ENCODE measurements at regions not wholly inside any gene's neighbourhood (a gene's known extent, or its start where the extent isn't known, plus 50 kb on each side); places are given as distances from the start of the nearest gene placed in this dataset.

GRCh38 chr9:87135074-87135473, 187.8 kb upstream of the GAS1 start:
- TF ChIP-seq POLR2A (IDR thresholded peaks at IDR 0.05; ENCODE audit: low read length) (no peak), GATA1 (IDR thresholded peaks at IDR 0.05; ENCODE audit: low read depth, low read length) (no peak)
